Transverse colon (tissue), 4 donors: ENCODE measurements at regions not wholly inside any gene's neighbourhood (a gene's known extent, or its start where the extent isn't known, plus 50 kb on each side); places are given as distances from the start of the nearest gene placed in this dataset.

Source experiments
- DNase-seq: peaks from one replicate; pipeline ENCODE4 v3.0.0-alpha.2; 2019
- H3K27ac ChIP-seq, 4 donors: fragments of 200-600 bp; sonication (generic); 2 replicates each; pipeline ENCODE4 v1.5.1; 2016 to 2018; ENCODE audit warnings: inconsistent platforms in 4 of 4
- H3K27me3 ChIP-seq: fragments of 200-600 bp; sonication (generic); 2 replicates; pipeline ENCODE4 v1.5.1; 2017; ENCODE audit warnings: inconsistent platforms
- H3K36me3 ChIP-seq, 4 donors: fragments of 200-600 bp; sonication (generic); 2 replicates each; pipeline ENCODE4 v1.5.1; 2017 to 2019; ENCODE audit warnings: inconsistent platforms in 4 of 4
- H3K4me1 ChIP-seq, 4 donors: fragments of 200-600 bp; sonication (generic); 2 replicates each; pipeline ENCODE4 v1.5.1; 2017 to 2020; ENCODE audit warnings: inconsistent platforms in 4 of 4
- H3K4me3 ChIP-seq, 4 donors: fragments of 200-600 bp; sonication (generic); 1 replicate in 1 of 4; 2 replicates in 3 of 4; pipeline versions ENCODE4 v1.5.1 to v1.6.1; 2017 to 2019; ENCODE audit warnings: inconsistent platforms in 4 of 4
- H3K9me3 ChIP-seq, 2 donors: fragments of 200-600 bp; sonication (generic); 2 replicates each; pipeline ENCODE4 v1.5.1; 2017 to 2019; ENCODE audit warnings: inconsistent platforms in 2 of 2
- CTCF ChIP-seq, 5 experiments: fragments of 200-600 bp in 3 of 5; fragments of 450-650 bp in 2 of 5; sonication (generic) in 3 of 5; IDR thresholded peaks; 1 replicate in 2 of 5; 2 replicates in 3 of 5; pipeline ENCODE4 v1.5.1; 2016 to 2017; ENCODE audit warnings: antibody characterized with exemption in 5 of 5, inconsistent platforms in 3 of 5, mild to moderate bottlenecking in 2 of 5, moderate library complexity in 1 of 5
- EP300 ChIP-seq: sonication (generic); formaldehyde crosslinking; IDR thresholded peaks from one replicate; pipeline ENCODE4 v1.6.1; 2017; ENCODE audit warnings: antibody characterized with exemption, low read depth
- POLR2A ChIP-seq: fragments of 450-650 bp; IDR thresholded peaks from one replicate; pipeline ENCODE4 v1.6.1; 2016; ENCODE audit warnings: antibody characterized with exemption, mild to moderate bottlenecking, moderate library complexity
- POLR2AphosphoS5 ChIP-seq, 3 donors: sonication (generic); formaldehyde crosslinking; IDR thresholded peaks; one replicate each; pipeline ENCODE4 v1.6.1; 2016; ENCODE audit warnings: antibody characterized with exemption in 3 of 3
- WGBS, 2 donors: methylation state at CpG; one replicate each; pipeline ENCODE4 v1.1.5; 2018; ENCODE audit warnings: low coverage in 1 of 2; 5-methylcytosine and 5-hydroxymethylcytosine counted together
- in situ Hi-C, 4 donors: fragments of 200-750 bp; cut with MboI; loops; one replicate each; pipeline versions ENCODE4 v1.15.0 to v1.15.1; 2017; ENCODE audit warnings: low sequenced_read_pairs in 3 of 4, low pct_ligation_motif_present in 1 of 4, low pct_unique_long_range_greater_than_20kb in 1 of 4
- intact Hi-C: fragments of 100-400 bp; cut with DNase I; formaldehyde crosslinking; loops from one replicate; pipeline ENCODE4 v1.15.1; 2023; ENCODE audit warnings: low total_unique reads

DNA sequence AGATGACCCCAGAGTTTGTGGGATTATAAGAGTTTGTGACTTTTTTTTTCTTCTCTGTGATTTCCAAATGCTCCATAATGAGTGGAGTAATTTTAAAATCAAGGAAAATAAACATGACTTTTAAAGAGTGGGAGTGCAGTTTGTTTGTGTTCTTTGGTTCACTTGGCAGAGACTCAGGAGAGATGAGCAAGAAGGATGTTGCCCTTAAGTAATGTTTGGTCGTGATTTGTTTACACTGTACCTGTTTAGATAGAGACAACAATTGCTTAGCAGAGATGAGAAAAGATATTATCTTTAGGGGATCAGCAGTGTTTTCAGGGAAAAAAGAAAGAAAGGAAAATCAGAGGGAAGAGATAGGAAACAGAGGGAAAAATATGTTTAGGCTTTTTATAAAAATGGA, 170.8 kb downstream of the ADSS2 start:
- Histone ChIP-seq H3K27ac (no peak overlapping the region), H3K4me3 (no peak overlapping the region), H3K27me3 (no peaks in the 10 kb centered on the region), H3K36me3 (no peaks in the 10 kb centered on the region), H3K9me3 (no peaks in the 10 kb centered on the region), H3K4me1 (no peaks in the 10 kb centered on the region)
- in situ Hi-C loops (loop anchor here in 2 of 4 donors (10.0 to 25.0 kb wide), 2 partner anchors 936 to 944 kb away; no protein-coding TSS in a partner anchor), intact Hi-C loops (no loop called here)
- WGBS, 2 donors: 14 to 19% methylated on average over 1 of the region's 1 CpG
- TF ChIP-seq POLR2A (no peak), POLR2AphosphoS5 (IDR thresholded peaks at IDR 0.05) (no peak), EP300 (no peak), CTCF (IDR thresholded peaks at IDR 0.05) (no peak)
- no peak for DNase-seq

- Histone ChIP-seq H3K36me3 (no peaks in the 10 kb centered on the region), H3K27me3 (no peaks in the 10 kb centered on the region), H3K4me1 (no peaks in the 10 kb centered on the region), H3K4me3 (no peak overlapping the region), H3K9me3 (no peaks in the 10 kb centered on the region), H3K27ac (no peak overlapping the region)
- DNase-seq: no peak
- intact Hi-C loops (no loop called here), in situ Hi-C loops (loop anchor here in 2 of 4 donors (10.0 to 25.0 kb wide), 2 partner anchors 939 to 946 kb away; no protein-coding TSS in a partner anchor)
- TF ChIP-seq POLR2A: no peak
- no peak for TF ChIP-seq POLR2AphosphoS5 (IDR thresholded peaks at IDR 0.05)
- TF ChIP-seq EP300: no peak
- no peak for TF ChIP-seq CTCF (IDR thresholded peaks at IDR 0.05)
- WGBS, 2 donors: 78 to 100% methylated on average over 1 to 4 of the region's 4 CpGs
Measured at GRCh38 chr1:244283772-244284171, 167.9 kb downstream of the ADSS2 start.

DNA sequence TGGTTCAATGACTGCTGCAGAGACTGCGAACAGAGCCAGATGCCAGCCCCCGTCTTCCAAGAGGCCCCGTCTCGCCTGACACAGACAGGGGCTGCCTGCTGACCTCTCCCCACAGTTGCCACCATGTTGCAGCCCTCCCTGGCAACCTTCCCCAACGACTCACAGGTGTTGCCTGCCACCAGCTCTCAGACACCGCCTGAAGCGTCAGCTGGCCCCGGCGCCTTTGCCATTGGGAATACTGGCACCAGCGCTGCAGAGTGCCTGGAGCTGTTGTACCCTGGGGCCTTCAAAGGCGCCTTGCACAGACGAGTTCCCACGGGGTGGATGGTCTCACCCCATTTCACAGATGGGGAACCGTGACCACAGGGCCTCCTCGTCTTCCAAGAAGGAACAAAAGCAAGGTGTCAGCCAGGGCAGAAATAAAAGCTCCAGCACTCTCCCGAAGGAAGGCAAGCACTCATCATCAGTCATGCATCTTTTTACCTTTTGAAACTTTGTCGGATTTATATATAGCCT, 167.0 kb downstream of the ADSS2 start:
- in situ Hi-C loops (loop anchor here in 2 of 4 donors (10.0 to 25.0 kb wide), 2 partner anchors 940 to 947 kb away; no protein-coding TSS in a partner anchor), intact Hi-C loops (no loop called here)
- Histone ChIP-seq H3K36me3 (no peaks in the 10 kb centered on the region), H3K4me3 (no peak overlapping the region), H3K4me1 (no peaks in the 10 kb centered on the region), H3K9me3 (no peaks in the 10 kb centered on the region), H3K27me3 (no peaks in the 10 kb centered on the region), H3K27ac (no peak overlapping the region)
- TF ChIP-seq POLR2A (no peak), POLR2AphosphoS5 (IDR thresholded peaks at IDR 0.05) (no peak), CTCF (IDR thresholded peaks at IDR 0.05) (no peak), EP300 (no peak)
- 94 to 100% methylated on average over 1 to 17 of the region's 17 CpGs for WGBS, 2 donors
- no peak for DNase-seq

DNA sequence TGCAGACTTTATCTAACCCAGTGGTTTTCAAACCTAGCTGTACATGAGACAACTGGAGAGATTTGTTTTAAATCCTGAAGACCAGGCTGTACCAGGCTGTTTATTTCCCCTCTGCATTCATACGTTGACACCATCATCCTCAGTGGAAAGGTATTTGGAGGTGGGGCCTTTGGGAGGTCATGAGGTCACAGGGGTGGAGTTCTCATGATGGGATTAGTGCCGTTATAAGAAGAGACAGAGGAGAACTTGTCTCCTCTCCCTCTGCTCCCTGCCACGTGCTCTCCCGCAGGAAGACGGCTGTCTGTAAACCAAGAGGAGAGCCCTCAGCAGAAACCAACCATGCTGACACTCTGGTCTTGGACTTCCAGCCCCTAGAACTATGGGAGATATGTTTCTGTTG, 165.4 kb downstream of the ADSS2 start:
- 84% methylated on average over 5 of the region's 5 CpGs; no CpG with 5 or more reads in 1 of the 2 donors for WGBS, 2 donors

More for the DNA sequence above, 165.4 kb downstream of the ADSS2 start:
- H3K9me3 ChIP-seq: no peaks in the 10 kb centered on the region
- no peaks in the 10 kb centered on the region for H3K36me3 ChIP-seq
- no peaks in the 10 kb centered on the region for H3K27me3 ChIP-seq
- in situ Hi-C loops: loop anchor here in 2 of 4 donors (10.0 to 25.0 kb wide), 2 partner anchors 942 to 949 kb away; no protein-coding TSS in a partner anchor
- TF ChIP-seq EP300: no peak
- no peak for TF ChIP-seq POLR2A
- TF ChIP-seq POLR2AphosphoS5 (IDR thresholded peaks at IDR 0.05): no peak
- no peak for TF ChIP-seq CTCF (IDR thresholded peaks at IDR 0.05)
- H3K4me3 ChIP-seq: no peak overlapping the region
- intact Hi-C loops: no loop called here
- no peak overlapping the region for H3K27ac ChIP-seq
- no peaks in the 10 kb centered on the region for H3K4me1 ChIP-seq
- DNase-seq: no peak
